Choroid plexus epithelial cell (primary cell): ENCODE measurements at regions not wholly inside any gene's neighbourhood (a gene's known extent, or its start where the extent isn't known, plus 50 kb on each side); places are given as distances from the start of the nearest gene placed in this dataset.

Source experiments
- DNase-seq: peaks from one replicate; pipeline ENCODE4 v3.0.0-alpha.2; 2010; ENCODE audit warnings: low read depth
- H3K4me3 ChIP-seq: 2 replicates; pipeline ENCODE4 v1.5.1; 2011; ENCODE audit warnings: low read depth, mild to moderate bottlenecking, control low read depth, low read length, moderate library complexity
- TF ChIP-seq, protein P1 (sequence below): conservative IDR thresholded peaks from 2 replicates; pipeline ENCODE4 v1.5.1; 2011; ENCODE audit warnings: low read depth, mild to moderate bottlenecking, control low read depth, inconsistent platforms, low read length, moderate library complexity

DNA sequence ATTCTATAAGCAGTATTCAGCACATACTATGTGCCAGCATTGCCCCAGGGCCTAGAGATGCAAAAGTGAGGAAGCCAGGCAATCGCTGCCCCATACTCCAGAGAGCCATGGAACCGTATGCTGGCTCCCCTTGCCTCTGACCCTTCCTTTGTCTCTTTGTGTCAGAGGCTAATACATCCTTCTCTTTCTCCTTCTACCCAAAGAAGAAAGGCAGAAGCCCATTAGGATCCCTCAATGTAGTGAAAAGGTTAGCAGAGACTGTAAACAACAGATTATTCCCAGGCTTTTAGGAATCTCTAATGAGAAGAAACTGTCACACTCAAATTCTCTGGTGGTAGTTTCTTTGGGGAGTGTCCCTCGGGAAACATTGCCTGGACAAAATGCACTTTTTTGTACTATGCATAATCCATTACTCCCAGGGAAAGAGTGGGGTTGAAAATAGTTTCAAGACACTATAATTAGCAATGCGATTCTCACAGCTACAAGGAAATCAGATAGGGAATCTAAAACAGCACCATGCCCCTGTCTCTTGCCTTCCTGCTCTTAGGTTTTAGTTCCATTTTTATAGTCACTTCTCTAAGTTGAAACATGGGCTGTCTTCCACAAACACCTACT lies 325.2 kb upstream of the CNR1 start:
- DNase-seq = no peak
- TF ChIP-seq, protein P1, sequence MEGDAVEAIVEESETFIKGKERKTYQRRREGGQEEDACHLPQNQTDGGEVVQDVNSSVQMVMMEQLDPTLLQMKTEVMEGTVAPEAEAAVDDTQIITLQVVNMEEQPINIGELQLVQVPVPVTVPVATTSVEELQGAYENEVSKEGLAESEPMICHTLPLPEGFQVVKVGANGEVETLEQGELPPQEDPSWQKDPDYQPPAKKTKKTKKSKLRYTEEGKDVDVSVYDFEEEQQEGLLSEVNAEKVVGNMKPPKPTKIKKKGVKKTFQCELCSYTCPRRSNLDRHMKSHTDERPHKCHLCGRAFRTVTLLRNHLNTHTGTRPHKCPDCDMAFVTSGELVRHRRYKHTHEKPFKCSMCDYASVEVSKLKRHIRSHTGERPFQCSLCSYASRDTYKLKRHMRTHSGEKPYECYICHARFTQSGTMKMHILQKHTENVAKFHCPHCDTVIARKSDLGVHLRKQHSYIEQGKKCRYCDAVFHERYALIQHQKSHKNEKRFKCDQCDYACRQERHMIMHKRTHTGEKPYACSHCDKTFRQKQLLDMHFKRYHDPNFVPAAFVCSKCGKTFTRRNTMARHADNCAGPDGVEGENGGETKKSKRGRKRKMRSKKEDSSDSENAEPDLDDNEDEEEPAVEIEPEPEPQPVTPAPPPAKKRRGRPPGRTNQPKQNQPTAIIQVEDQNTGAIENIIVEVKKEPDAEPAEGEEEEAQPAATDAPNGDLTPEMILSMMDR = no peak
- no peak overlapping the region for H3K4me3 ChIP-seq

GRCh38 chr6:88490908-88491264 lies 324.7 kb upstream of the CNR1 start:
- no peak overlapping the region for H3K4me3 ChIP-seq
- TF ChIP-seq, protein P1 = no peak
- DNase-seq = peak; percentile 80

DNA sequence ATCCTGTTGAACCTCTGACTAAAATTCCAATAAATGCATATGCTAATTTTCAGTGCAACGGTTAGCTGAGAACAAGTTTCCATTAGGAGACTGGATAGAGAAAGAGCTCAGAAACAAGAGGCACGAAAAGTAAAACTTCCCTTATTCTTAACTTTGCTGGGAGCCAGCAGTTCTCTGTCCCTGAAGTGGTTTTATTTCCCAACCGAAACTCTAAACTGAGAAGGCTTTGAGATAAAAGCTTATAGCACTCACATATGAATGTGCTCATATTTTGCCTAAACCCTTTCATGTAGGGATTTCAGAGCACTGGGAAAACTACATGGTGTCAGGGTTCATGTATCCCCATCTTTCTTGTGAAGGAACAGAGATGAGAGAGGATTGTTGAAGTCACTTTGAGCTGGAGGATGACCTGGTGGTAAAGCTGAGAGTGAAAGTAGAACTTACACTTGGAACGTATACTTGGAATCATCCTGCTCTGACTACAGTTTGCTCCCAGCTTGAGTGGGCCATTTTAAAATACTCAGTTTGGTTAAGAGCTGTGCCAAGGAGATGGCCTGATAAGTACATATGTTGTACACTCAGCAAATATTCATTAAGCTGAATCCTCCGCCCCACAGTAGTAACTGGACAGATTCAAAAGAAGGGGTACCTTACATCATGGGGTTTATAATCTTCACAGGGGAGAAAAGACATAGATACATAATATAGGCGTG lies 324.2 kb upstream of the CNR1 start:
- TF ChIP-seq, protein P1 = no peak
- DNase-seq = no peak
- H3K4me3 ChIP-seq = no peak overlapping the region

DNA sequence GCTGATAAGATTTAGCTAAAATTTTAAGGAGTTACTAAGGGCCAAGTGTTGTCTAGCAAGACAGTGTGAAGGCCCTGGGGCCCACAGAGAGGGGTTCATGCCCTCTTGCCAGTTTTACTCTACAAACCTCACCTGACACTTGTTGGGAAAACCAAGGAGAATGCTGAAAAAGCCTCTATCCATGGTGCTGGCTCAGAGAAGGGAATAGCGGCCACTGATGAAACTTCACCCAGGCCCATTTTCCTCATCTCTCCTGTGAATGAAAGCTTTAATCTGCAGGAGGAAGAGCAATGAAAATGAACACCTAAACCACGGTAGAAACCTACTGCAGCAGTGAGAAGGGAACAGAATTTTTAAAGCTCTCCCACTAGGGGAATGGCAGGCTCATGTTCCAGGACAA lies 317.3 kb upstream of the CNR1 start:
- TF ChIP-seq, protein P1 = no peak
- H3K4me3 ChIP-seq = no peak overlapping the region
- DNase-seq = no peak

- H3K4me3 ChIP-seq = no peak overlapping the region
- no peak for DNase-seq
- TF ChIP-seq, protein P1 = no peak
These were observed 316.3 kb upstream of the CNR1 start for GRCh38 chr6:88482465-88482864.

GRCh38 chr6:88481519-88481918 lies 315.4 kb upstream of the CNR1 start:
- DNase-seq = no peak
- H3K4me3 ChIP-seq = no peak overlapping the region
- TF ChIP-seq, protein P1 = no peak

GRCh38 chr6:88480816-88481215 lies 314.7 kb upstream of the CNR1 start:
- DNase-seq = no peak
- H3K4me3 ChIP-seq = no peak overlapping the region
- TF ChIP-seq, protein P1 = no peak
